ENCODE measurements at regions not wholly inside any gene's neighbourhood (a gene's known extent, or its start where the extent isn't known, plus 50 kb on each side); places are given as distances from the start of the nearest gene placed in this dataset.

DNA sequence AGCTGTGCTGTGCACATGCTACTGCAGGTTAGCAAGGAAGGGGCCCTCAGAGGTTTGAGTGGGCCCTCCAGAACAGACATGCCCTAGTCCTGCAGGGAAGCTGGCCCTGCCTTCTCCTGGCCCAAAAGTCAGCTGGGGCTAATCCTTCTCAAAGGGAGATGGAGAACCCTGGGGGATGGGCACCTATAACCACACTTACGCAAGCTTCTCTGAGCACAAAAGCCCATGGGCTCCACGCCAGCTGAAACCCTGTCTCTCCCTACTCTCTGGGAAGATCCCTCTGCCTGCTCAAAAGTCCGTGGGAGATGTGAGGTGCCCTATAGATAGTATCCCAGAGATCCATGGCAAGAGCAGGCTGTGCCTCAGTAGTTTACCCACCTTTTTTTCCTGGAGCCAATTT lies 58.9 kb upstream of the DKK2 start:
- TF ChIP-seq CTCF (IDR thresholded peaks at IDR 0.05; ENCODE audit: poor library complexity) = no peak
- no peak for TF ChIP-seq EZH2 (IDR thresholded peaks at IDR 0.05; ENCODE audit: borderline replicate concordance)

All from hepatocyte (in vitro differentiated cells).